SK-N-SH treated with all-trans-retinoic acid at 6 μM for 48 hours (cell line): ENCODE measurements at regions not wholly inside any gene's neighbourhood (a gene's known extent, or its start where the extent isn't known, plus 50 kb on each side); places are given as distances from the start of the nearest gene placed in this dataset.
"Not testable (repeated sequence)": the region's sequence is repeated elsewhere in the genome, so short reads cannot be mapped to it uniquely, and the experiment has no call there.

Source experiments
- ATAC-seq: fragments of 200-7000 bp; cut with Tn5 transposase; 3 replicates; pipeline ENCODE4 v1.9.1; 2020; ENCODE audit warnings: mild to moderate bottlenecking, moderate library complexity

DNA sequence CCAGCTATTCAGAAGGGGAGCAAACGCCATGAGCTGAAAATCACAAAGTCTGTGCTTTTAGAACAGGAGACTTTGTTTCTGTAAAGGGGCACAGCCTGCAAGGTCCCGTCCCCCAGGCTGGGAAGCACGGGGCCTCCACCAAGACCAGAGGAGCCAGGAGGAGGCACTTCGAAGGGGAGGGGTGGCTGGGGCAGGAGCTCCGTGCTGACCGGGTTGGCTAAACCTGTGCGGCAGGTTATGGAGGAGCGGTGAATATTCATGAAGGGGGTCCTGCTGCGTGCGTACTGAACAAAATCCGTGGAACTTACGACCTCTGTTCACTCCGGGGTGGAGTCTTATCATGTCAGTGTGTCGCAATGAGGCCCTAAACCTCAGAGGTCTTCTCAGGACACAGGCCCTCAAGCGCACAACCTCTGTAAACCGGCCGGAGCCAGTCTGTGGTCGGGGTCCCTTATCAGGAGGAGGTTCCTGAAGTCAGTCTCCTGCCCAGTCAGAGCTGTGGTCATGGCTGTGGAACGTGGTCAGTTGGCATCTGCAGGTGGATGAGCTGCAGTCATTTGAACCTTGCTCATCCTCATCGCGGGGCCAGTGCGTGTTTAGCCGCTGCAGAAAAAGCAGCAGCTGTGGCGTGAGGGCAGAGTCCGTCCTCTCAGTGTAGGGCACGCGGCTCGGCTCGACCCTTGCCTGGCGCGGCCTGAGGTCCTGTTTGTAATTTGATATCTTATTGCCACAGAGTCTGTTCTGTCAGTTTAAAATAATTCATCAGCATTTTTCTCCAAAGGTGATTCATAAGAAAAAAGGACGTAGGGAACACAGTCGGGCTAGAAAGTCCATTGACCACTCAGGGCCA lies 5507.7 kb upstream of the TPTE start:
- ATAC-seq, result not testable (repeated sequence)

DNA sequence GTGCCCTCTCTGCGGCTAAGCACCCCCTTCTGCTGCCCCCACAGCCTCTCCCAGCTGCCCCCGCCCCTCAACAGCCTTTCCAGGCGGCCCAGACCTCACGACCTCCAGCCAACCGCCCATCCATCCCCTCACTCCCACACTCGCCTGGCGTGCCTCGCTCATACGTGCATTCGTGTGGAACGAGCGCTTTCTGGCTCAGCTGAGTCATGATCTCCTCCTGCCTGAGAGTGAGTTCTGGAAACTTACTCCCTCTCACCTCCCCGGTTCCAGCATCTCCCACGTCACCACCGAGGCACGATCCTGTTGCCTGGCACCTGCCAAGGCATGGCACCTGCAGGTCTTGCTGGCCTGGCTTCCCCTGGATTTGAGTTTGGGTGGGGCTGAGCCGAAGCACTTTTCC lies 5506.2 kb upstream of the TPTE start:
- not testable (repeated sequence) for ATAC-seq

DNA sequence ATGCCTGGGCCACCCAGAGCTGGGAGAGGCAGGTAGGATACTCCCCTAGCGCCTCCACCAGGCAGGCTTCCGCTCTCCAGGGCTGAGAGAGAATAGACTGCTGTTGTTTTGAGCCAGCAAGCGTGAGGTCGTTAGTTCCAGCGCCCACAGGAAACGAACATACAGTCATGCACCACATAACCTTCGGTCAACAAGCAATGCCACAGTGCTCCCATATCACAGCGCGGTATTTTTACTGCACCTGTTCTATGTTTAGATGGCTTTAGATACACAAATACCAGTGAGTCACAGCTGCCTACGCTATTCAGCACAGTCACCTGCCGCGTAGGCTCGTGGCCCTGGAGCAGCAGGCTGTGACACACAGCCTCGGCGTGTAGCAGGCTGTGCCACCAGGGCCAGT lies 5502.3 kb upstream of the TPTE start:
- not testable (repeated sequence) for ATAC-seq

DNA sequence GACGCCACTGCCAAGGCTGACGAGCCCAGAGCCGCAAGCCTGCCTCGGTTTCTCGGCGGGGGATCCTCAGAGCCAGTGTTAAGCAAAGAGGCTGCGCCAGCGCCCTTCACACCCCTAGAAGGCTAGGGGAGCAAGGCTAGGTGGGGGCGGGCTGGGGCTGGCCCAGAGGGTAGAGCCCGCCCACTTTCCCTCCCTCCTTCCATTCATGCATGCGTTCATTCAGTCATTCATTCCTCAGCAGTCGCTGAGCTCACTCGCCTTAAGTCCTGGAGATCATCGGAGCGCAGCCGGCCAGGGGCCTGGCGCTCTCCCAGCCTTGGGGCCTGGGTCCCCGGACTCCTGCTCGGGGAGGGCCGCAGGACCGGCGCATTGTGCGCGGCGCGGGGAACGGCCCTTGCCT lies 5499.6 kb upstream of the TPTE start:
- ATAC-seq, result peak; percentile 42

DNA sequence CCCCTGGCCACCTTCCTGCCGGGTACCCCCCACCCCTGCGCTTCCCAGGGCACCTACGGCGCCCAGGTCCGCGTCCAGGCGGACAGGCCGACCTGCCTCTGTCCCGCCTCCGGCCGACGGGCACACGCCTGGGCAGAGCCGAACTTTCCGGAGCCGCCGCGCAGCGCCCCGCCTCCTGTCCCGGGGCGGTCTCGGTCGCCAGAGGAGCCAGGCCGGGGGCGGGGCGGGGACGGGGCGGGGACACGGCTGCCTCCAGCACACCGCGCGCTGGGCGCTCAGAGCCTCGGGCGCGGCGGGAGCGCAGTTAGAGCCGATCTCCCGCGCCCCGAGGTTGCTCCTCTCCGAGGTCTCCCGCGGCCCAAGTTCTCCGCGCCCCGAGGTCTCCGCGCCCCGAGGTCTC lies 5499.1 kb upstream of the TPTE start:
- ATAC-seq, result peak; percentile 72

DNA sequence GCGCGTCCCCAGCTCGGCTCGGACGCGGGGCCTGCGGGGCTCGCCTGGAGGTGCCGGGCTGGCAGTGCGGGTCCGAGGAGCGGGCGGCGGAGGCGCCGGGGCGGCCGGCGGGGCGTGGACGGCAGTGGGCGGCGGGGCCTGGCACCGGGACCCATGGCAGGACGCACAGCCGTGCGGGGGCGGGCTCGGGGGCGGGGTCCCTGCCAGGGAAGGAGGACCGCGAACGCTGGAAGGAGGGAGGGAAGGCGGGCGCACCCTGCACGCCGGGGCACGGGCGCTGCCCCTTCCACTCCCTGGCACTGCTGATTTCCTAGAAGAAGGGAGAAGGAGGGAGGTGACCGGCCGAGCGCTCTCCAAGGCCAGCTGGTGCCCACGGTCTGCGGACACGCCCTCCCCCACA lies 5498.6 kb upstream of the TPTE start:
- peak; percentile 18; the same call in 1 of the 3 replicates for ATAC-seq

DNA sequence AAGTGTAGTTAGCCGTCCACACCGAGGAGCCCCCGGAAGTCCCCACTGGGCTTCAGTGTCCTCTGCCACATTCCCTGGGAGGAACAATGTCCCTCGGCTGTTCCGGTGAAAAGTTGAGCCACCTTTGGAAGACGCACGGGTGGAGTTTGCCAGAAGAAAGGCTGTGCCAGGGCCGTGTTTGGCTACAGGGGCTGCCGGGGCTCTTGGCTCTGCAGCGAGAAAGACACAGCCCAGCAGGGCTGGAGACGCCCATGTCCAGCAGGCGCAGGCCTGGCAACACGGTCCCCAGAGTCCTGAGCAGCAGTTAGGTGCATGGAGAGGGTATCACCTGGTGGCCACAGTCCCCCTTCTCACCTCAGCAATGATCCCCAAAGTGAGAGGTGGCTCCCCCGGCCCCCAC lies 5486.2 kb upstream of the TPTE start:
- not testable (repeated sequence) for ATAC-seq

DNA sequence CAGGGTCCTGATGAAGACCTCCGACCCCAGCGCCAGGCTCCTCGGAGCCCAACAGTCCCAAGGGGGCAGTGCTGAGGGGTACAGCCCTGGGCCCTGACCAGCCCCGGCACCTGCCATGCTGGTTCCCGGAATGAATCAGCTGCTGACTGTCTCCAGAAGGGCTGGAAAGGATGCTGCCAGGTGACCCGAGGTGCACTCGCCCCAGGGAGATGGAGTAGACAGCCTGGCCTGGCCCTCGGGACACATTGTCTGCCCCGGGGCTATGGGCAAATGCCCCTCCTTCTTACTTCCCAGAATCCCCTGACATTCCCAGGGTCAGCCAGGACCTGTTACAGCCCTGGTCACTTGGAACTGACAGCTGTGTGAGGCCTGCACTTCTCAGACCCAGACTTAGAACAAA lies 5485.8 kb upstream of the TPTE start:
- ATAC-seq, result not testable (repeated sequence)

DNA sequence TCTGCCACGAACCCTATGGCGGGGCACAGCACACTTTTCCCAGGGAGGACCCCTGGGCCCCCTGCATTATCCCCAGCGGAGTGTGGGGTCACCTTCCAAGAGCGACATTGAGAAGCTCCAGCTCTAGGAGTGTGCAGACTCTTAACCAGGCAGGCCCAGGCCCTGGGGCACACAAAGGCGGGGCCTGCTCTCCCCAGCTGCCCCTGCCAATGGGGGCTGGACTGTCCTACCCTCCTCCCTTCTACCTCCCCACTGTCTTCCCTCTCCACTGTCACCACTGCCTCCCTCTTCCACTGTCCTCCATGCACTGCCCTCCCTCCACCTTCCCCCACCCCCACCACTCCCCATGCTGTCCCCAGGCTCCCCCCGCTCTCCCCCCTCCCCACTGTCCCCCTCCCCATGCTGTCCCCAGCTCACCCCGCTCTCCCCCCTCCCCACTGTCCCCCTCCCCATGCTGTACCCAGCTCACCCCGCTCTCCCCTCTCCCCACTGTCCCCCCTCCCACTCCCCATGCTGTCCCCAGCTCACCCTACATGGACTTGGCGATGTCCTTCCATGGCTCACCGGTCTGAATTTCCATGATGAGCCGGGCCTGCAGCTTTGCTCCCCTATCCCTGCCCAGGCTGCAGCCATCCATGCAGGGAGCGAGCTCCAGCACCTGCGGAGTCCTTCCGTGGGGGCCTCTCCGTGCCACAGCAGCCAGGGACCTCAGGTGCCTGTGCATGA lies 5483.6 kb upstream of the TPTE start:
- not testable (repeated sequence) for ATAC-seq

DNA sequence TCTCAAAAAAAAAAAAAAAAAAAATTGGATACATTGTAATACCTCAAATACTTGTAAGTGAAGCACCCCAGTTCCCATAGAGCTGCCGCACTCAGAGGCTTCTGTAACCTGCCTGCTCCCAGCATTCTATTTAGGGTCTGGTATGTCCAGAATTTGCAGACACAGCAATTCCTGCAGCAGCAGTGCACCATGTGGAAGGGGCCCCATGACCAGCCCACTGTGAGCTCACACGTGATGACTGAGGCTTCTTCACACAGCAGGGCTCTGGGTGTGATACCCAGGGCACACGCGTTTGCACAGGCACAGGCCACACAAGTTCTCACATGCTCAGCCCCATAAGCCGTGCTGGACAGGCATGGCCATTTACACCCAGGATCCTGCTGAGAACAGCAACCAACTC lies 5481.5 kb upstream of the TPTE start:
- not testable (repeated sequence) for ATAC-seq

DNA sequence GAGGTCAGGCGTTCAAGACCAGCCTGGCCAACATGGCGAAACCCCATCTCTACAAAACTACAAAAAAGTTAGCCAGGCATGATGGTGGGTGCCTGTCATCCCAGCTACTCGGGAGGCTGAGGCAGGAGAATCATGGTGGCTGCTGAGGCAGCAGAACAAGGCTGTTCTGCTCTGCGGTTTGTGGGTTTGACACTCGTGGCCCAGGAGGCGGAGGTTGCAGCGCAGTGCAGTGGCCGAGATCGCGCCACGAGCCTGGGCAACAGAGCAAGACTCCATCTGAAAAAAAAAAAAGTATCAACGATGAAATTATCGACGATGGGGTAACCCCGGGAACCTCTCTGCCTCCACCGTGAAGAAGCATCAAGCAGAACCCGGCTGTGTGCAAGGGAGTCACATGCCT lies 5478.8 kb upstream of the TPTE start:
- not testable (repeated sequence) for ATAC-seq

DNA sequence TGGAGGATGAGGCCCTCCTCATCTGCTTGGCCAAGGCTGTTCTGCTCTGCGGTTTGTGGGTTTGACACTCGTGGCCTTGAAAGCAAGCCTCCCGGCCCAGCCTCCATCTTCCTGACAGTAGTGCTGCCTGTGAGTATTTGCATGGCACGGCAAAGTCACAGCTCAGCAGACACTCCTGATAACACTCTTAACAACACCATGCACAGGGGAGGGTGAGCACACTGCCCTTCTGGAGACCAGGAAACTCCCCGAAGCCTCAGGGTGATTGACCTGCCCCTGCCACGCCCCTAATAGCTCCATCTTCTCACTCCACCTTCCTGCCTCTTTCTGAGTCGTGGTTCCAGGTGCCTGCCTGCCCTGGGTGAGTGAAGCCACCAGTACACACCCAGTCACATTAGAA lies 5476.6 kb upstream of the TPTE start:
- ATAC-seq, result not testable (repeated sequence)

DNA sequence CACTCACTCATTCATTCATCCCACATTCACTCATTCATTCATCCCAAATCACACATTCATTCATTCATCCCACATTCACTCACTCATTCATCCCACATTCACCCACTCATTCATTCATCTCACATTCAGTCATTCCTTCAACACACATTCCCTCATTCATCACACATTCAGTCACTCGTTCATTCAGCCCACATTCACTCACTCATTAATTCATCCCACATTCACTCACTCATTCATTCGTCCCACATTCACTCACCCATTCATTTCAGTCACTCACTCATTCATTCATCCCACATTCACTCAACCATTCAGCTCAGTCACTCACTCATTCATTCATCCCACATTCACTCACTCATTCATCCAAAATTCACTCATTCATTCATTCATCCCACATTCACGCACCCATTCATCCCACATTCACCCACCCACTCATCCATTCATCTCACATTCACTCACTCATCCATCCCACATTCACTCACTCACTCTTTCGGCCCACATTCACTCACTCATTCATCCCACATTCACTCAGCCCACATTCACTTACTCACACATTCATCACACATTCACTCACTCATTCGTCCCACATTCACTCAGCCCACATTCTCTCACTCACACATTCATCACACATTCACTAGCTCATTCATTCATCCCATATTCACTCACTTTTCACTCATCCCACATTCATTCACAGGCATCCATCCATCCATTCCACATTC lies 5469.9 kb upstream of the TPTE start:
- not testable (repeated sequence) for ATAC-seq

DNA sequence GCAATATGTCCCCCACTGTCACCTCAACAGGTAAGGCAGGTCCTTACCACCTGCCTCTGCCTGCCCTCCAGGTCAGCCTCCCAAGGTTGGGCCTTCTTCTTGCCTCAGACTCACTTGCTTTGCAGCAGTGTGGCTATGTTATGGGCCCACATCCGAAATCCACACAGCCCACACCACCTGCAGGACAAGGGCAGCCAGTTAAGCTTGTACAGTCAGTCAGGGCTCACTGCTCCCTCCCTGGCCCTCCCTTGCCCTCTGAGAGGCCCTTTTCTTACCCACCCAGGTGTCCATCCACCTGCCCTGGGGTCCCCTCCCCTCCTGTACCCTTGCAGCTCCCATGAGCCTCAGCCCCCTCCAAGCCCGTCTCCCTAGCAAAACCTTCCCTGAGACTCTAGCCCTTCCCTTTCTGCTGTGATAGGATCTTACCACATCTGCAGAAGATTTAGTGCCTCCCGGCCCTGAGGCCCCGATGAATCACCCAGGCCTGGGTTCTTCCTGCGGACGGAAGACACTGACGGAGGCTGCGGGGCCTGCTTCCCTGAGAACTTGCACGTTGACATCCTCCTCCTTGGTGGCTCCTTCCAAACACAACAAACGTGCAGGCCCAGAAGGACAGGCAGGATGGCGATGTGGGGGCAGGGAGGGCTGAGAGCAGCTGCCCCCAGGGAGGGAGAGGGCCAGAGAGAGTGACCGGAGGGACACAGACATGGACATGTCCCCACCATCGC lies 5466.2 kb upstream of the TPTE start:
- peak; percentile 99 for ATAC-seq

DNA sequence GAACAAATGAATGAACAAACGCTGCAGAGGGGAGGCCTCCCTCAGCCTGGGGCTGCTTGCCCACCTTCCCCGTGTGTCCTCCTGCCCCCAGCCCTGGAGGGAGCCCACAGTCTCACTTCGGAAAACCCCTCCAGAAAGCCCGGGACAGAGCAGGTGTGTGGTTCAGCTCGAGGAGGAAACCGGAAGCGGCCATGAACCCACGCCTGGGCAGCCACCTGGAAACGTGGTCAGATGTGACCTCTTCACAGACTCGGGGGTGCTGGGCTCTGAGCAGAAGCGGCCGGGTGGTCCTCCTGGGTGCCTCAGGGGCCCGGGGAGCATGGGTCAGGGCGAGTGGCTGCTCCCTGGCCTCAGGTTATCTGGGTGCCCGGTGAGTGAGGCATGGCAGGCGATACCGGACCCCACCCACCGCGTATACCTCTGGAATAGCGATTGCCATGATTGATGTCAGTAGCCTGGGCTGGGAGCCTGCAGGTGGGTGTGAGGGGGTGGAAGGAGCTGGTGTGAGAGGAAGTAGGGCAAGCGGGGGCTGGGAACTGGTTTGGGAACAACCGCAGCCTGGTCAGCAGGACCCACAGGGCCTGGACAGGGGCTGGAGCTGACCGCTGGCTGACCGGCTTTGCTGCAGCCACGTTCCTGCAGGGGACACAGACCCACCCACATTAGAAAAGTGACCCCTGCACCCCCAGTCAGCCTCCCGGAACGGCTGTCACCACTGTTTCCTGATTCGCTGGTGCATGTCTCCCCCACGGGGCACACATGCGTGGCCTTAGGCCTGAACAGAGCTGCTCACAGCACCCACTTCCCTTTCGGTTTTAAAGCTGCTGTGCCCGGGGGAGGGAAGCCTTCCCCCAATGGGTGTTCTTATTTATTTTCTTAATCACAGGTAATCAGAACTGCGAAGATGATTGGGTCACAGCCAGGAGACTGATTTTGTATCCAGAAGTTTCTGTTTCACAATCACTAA lies 5465.1 kb upstream of the TPTE start:
- not testable (repeated sequence) for ATAC-seq

DNA sequence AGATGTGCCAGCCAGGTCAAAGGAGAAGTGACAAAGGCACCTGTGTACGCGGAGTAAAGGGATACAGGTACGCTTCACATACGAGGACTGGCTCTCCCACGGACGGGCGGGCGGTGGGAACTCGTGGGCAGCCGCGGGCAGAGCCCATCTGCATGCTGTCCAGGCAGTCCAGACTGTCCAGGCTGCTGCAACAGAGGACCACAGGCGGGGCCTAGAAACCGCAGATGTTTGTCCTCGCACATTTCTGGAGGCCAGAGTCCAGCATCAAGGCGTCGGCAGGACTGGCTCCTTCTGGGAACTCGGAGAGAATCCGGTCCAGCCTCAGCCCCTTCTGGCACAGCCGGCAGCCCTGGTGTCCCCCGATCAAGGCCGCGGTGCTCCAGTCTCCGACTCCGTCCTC lies 5464.3 kb upstream of the TPTE start:
- not testable (repeated sequence) for ATAC-seq

DNA sequence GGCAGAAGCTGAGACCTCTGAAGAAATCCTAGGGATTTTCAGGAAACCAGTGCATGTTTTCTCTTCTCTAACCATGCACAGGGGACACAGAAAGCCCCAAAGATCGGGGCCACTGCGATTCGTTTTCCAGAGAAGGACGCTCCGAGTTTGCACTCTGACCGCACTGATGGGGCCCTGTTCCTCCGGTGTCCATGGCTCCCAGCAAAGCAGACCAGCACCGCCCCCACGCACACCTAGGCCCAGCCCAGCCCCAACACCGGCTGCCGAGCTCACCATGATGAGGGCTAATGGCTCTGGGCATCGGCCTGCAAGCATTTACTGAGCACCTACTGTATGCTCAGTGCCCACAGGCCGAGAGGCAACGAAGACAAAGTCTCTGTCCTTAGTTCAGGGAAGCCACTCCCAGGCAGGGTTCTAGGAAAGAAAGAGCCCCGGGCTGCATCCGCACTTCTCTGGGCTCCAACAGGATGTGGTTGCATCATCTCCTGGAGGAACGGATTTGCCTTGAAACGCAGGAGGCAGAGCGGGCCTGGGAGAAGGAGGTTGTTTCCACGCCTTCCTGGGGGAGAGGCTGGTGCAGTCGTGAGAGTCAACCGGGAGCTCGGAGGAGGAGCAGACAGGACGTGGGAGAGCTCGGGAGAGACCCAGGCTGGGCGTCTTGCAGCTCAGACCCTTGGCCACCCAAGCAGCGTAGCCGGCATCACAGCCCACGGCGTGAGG lies 5460.9 kb upstream of the TPTE start:
- not testable (repeated sequence) for ATAC-seq

DNA sequence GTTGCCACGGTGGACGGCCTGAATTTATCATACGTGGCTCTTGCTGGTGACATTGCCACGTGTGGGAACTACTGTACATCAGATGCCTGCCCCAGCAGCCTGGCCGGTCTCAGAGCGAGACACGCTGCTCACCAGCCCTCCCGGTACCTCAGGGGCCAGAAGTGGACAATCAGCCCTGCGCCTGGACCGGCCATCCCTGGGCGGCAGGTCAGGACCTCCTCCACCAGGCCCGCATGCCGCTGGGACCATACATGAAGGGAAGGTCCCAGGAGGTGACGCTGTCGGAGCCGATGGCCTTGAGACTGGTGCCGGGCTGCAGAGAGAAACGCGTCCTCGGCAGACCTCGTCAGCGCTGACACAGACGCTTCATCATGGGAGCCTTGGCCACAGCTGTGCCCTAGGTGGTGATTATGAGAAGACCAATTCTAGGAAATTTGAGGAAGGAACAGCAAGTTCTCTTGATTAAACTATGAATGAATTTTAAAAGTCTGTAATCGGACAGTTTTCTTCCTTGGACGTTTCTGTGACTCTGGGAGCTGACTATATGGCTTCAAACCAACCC lies 5456.7 kb upstream of the TPTE start:
- not testable (repeated sequence) for ATAC-seq

DNA sequence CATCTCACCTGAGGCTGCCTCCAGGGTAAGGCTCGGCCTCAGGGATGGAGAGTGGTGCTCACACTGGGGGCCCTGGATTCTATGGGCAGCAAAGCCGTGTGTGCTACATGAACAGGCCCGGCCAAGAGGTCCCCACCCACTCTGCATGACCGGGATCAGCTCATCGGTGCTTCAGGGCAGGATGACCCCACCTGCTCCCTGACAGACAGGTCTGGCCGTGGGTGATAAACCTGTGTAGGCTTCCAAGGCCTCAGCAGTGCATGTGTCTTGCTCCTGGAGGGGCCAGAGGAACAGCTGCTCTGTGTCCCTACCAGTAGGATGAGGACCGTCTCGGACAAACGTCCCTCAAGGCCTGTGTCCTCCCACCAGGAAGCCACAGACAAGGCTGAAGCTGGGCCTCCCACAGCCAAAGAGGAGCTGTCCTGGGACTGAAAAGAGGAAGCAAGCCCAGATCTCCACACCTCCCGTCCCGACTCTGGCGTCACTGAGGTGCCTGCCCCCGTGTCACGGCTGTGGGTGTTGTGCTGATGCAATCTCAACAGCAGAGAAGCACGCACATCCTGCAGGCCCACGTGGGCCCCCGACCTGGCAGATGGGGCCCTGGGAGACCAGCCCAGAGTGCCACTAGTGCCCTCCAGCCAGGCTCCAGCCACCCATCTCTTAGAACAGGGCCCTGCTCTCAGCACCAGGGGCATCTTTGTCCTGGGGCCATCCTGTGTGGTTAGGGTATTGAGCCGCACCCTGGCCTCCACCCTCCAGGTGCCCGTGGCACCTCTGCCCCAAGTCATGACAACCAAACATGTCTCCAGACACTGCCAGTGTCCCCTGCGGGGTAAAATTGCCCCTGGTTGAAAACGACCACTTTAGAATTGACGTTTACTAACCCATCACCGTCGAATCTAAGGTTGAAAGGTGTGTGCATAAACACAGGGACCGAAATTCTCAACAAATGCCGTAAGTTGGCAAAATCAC lies 5455.9 kb upstream of the TPTE start:
- not testable (repeated sequence) for ATAC-seq
